Renal cortical epithelial cell (primary cell): ENCODE measurements at regions not wholly inside any gene's neighbourhood (a gene's known extent, or its start where the extent isn't known, plus 50 kb on each side); places are given as distances from the start of the nearest gene placed in this dataset.

Experiments used
- DNase-seq: peaks from one replicate; pipeline ENCODE4 v3.0.0-alpha.2; 2011; ENCODE audit warnings: low read depth

DNA sequence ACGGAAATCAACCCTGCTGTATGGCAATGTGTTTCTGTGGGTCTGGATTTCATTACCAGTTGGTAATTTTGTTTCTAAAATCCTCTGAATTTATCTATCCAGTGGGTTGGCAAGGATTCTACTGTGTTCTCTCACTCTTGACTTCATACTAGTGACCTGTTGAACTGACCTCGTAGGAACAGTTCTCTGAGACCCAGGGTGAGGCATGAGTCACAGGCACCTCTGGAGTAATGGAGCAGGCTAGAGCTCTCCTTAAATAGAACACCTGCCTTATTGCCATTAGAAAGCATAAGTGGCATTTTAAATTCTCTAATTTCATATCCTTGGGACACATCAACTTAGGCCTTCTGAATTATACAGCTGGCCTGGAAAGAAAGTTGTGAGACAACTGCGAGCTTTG, 258.3 kb upstream of the NAV3 start:
- peak; percentile 29 for DNase-seq

- DNase-seq, result no peak
Observed at GRCh38 chr12:77571768-77572167, 258.9 kb upstream of the NAV3 start.

DNA sequence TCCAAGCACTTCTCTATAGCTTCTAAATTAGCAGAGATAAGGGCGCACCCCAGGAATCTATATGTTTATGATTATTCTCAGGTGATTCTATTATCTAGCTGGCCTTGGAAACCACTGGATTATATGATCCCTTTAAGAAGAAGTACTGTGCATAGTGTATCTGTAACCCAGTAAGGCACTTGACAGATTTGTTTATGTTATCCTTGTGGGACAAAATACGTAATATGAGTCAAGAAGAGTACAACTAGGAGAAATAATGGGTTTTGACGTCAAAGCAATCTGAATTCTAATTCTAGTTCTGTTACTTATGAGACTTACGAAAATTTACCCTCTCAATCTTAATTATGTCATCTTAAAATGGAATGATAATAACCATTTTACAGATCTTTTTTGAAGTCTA, 259.6 kb upstream of the NAV3 start:
- DNase-seq, result no peak

DNA sequence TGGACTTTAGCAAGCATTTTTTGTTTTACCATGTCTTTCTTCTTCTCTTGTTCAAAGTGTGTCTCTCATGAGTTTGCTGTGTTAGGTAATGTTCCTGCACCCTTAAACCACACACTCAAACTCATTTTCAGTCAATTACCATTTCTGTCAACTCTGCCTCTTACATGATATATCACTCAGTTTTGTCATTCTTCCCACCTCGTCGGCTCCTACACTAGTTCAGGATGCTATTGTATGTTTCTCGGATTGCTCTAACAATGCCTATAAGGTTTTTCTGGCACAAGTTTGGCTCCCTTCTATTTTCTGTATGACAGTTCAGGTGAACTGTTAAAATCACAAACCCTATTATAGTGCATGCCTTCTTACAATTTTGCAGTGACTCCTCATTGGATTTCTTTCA, 260.8 kb upstream of the NAV3 start:
- no peak for DNase-seq

- DNase-seq, result no peak
Observed at GRCh38 chr12:77560714-77561113, 270.0 kb upstream of the NAV3 start.

GRCh38 chr12:77559400-77560074, 271.2 kb upstream of the NAV3 start:
- DNase-seq, result no peak

DNA sequence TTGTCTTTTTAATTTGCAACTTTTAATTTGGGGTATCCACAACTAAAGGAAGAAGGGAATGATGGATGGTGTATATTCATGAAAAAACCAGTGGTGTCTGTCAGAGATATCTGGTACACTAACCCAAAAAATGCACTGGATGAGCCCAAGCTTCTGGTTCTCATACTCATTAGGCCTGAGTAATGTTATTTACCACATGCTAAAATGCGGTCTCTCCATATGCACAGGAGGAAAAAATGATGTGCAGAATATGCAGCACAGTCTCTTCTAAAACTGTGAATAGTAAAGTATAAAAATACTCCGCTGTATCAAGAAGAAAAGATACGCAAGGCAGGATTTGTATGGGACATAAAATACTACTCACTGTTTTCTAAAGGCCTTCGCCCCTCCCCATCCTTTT, 275.6 kb upstream of the NAV3 start:
- no peak for DNase-seq

- DNase-seq, result no peak
Observed at GRCh38 chr12:77553976-77554619, 276.6 kb upstream of the NAV3 start.

GRCh38 chr12:77549383-77550128, 281.1 kb upstream of the NAV3 start:
- no peak for DNase-seq

GRCh38 chr12:77548797-77549196, 281.9 kb upstream of the NAV3 start:
- no peak for DNase-seq

GRCh38 chr12:77540097-77540496, 290.6 kb upstream of the NAV3 start:
- DNase-seq, result no peak

GRCh38 chr12:77537663-77538062, 293.0 kb upstream of the NAV3 start:
- DNase-seq, result no peak

DNA sequence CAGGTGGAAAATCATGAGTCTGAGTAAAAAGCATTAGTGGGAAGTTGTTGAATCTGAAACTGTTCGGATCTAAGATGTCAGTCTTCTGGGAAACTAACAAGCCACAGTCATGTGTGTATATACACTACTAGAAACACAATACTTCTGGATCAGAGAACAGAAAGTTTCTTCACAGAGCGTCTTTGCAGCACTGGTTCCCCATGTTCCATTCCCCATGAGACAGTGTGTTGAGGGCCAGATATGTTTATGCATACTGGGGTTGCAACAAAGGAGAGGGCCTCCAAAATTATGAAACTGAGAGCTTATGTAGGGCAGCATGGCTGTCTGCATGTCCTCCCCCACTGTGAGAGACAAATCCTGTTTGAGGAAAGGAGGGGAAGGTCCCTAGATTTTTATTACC, 295.0 kb upstream of the NAV3 start:
- no peak for DNase-seq

- DNase-seq, result no peak
Observed at GRCh38 chr12:77531912-77532311, 298.8 kb upstream of the NAV3 start.

GRCh38 chr12:77522247-77522646, 308.4 kb upstream of the NAV3 start:
- no peak for DNase-seq

DNA sequence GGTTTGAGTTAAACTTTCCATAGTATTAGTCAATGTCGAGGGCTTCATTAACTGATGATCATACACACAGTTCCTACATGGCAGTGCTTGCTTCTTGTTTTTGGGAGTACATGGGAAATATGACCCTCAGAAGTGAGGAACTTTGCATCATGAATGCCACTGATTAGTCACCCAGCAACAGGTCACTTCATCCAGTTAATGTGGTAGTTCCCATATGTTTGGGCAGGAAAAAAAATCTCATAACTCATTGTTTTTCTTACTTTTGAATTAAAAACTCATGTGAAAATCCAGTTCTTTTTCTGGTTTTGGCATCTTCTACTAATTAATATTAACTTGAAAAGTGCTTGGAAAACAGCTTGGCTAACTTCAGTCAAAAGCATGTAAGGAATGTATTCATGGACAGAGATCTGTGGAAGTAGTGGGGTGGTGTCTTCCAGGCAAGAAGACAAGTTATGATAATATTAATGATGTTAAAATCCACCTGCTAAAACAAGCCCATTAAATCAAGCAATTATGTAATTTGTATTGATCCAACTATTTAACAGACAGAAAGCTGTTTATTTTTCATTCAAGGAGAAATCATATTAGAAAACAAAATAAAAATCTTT, 309.1 kb upstream of the NAV3 start:
- DNase-seq, result no peak

DNA sequence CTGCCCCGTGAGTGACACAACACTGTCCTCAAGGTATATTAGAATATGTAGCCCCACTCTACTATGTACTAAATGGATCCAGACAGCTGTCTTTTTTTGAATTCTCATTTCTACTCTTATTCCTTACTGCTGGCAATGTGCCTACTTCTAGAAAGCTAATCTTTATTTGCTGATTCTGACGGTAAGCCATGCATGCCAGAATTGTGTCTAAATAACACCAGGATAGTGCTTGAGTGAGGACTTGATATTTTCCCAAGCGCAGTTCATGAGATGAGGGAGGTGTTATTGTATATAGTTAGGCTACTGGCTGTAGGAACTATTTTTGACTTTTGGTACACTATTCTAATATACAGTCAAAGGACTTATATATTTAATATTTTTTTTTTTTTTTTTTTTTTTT, 316.2 kb upstream of the NAV3 start:
- DNase-seq, result no peak

- DNase-seq, result no peak
Observed at GRCh38 chr12:77510985-77511384, 319.7 kb upstream of the NAV3 start.

DNA sequence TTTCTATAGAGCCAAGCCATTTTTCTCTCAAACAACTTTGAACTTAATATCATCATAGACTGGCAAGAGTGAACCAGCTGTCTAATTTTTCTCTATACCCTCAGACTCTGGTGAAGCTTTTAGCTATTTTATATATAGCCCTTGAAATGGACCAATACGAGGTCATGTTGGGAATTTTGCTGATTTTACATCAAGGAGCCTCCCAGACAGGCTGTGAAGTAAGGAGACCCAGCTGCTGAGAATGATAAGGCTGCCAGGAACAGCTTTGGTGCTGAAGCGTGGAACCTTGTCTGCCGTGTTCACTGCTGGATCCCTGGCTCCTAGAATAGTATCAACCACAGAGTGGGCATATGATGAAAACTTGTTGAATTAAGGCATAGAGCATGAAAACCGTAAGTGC, 326.2 kb upstream of the NAV3 start:
- no peak for DNase-seq

DNA sequence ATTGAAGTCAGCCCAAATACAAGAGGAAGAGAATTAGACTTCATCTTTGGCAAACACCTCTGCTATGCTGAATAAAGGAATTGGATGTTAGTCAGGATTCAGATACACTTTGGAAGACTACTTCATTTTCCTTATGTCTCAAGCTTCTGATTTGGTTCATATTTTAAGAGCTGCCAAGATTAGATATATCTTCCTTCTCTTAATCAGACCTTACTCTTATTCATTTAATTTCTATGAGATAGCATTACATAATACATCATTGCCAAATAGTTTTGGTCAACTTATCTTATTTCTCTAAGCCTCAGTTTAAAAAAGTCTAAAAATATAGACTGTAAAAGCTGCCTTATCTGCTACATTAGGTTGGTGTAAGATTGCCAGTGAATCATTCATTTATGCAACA, 330.6 kb upstream of the NAV3 start:
- DNase-seq, result no peak

DNA sequence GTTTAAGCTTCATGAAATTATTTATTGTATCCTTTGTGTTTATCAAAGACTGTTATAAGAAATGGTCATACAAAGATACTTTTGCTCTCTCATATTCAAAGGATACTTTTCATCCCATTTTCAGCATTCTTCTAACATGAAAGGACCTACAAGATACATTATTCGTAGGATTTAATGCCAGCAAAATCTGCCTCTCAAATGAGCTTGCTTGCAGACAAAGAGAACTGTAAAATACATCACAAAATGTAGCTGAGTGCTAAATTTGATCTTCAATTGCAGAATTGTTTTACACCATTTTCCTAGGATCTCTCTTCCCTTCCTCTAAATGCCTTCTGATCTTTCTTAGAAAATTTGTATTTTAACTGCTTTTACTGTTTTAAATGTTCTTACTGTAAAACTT, 333.0 kb upstream of the NAV3 start:
- no peak for DNase-seq

GRCh38 chr12:77496714-77497113, 334.0 kb upstream of the NAV3 start:
- DNase-seq, result no peak

DNA sequence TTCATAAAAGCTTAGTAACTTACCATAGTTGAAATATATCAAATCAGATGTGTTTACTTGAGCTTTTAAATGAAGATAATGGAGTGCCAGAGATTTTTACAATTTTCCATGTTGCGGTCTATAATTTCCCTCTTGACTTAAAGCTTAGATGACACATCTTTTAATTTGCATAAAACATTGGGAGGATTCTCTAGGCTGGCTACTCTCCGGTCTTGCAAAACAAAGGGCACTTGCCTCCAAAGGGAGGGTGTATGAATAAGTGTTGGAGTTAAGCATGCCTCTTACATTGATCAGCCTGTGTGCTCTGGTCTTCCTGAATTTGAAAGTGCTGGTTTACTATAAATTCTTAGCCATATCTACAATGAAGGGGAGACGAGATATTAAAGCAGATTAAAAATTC, 336.4 kb upstream of the NAV3 start:
- no peak for DNase-seq
